OCI-LY7 (cell line): ENCODE measurements at regions not wholly inside any gene's neighbourhood (a gene's known extent, or its start where the extent isn't known, plus 50 kb on each side); places are given as distances from the start of the nearest gene placed in this dataset.

Experiments
- BruUV-seq: library from RNA; stranded (reverse); fragments of 400-500 nt; replicated peaks from 2 replicates; lab custom pipeline; 2021; lab: Mats Ljungman, UMichigan
- CTCF ChIA-PET: fragments of 300-600 bp; sonication (Branson Sonifier 250); formaldehyde crosslinking; loops from one replicate; lab custom pipeline; 2022; ENCODE audit warnings: antibody characterized with exemption; ENCODE audit not compliant: unreplicated experiment; lab: Charles Lee
- POLR2A ChIA-PET: fragments of 300-600 bp; sonication (Branson Sonifier 250); formaldehyde crosslinking; loops from one replicate; lab custom pipeline; 2022; ENCODE audit warnings: antibody characterized with exemption; lab: Charles Lee
- DNase-seq: peaks from one replicate; pipeline ENCODE4 v3.0.0-alpha.2; 2015; ENCODE audit warnings: low spot score
- H2AFZ ChIP-seq: fragments of 200-600 bp; sonication (generic), shearing (Covaris generic); 2 replicates; pipeline ENCODE4 v1.6.1; 2014; ENCODE audit warnings: mild to moderate bottlenecking, antibody characterized with exemption, low read length, moderate library complexity
- H3K27ac ChIP-seq: fragments of 200-600 bp; sonication (generic); 2 replicates; pipeline ENCODE4 v1.5.1; 2014; ENCODE audit warnings: mixed run types, low read depth, mild to moderate bottlenecking, moderate library complexity, low read length, inconsistent platforms; ENCODE audit not compliant: poor library complexity, severe bottlenecking
- H3K36me3 ChIP-seq: fragments of 200-600 bp; sonication (generic); 2 replicates; pipeline ENCODE4 v1.6.1; 2014; ENCODE audit warnings: mild to moderate bottlenecking, antibody characterized with exemption, low read length, moderate library complexity, mixed read lengths; ENCODE audit not compliant: insufficient read depth
- H3K4me1 ChIP-seq: fragments of 200-600 bp; sonication (generic); 2 replicates; pipeline ENCODE4 v1.5.1; 2014; ENCODE audit warnings: mild to moderate bottlenecking, low read length; ENCODE audit not compliant: insufficient read depth, poor library complexity, severe bottlenecking
- H3K4me2 ChIP-seq: fragments of 200-600 bp; sonication (generic); 2 replicates; pipeline ENCODE4 v1.6.1; 2014; ENCODE audit warnings: mild to moderate bottlenecking, low read length
- H3K4me3 ChIP-seq: fragments of 200-600 bp; sonication (generic); 2 replicates; pipeline ENCODE4 v1.5.1; 2014; ENCODE audit warnings: mild to moderate bottlenecking, low read depth, low read length; ENCODE audit not compliant: poor library complexity, severe bottlenecking
- H3K79me2 ChIP-seq: fragments of 200-600 bp; sonication (generic); 2 replicates; pipeline ENCODE4 v1.6.1; 2016; ENCODE audit warnings: low read depth, mild to moderate bottlenecking, low read length, moderate library complexity, mixed read lengths; ENCODE audit not compliant: insufficient read depth
- H3K9me2 ChIP-seq: fragments of 200-600 bp; sonication (generic); 2 replicates; pipeline ENCODE4 v1.6.1; 2016; ENCODE audit warnings: mild to moderate bottlenecking, low read length, mixed read lengths; ENCODE audit not compliant: insufficient read depth
- H3K9me3 ChIP-seq: fragments of 200-600 bp; sonication (generic); 2 replicates; pipeline ENCODE4 v1.6.1; 2014; ENCODE audit warnings: mild to moderate bottlenecking, mixed run types, low read length, mixed read lengths
- H4K20me1 ChIP-seq: fragments of 200-600 bp; sonication (generic); 2 replicates; pipeline ENCODE4 v1.6.1; 2014; ENCODE audit warnings: mild to moderate bottlenecking, antibody characterized with exemption, low read length, moderate library complexity, mixed read lengths; ENCODE audit not compliant: insufficient read depth
- EZH2phosphoT487 ChIP-seq: fragments of 200-600 bp; sonication (generic); IDR thresholded peaks from 2 replicates; pipeline ENCODE4 v1.6.1; 2018; ENCODE audit warnings: low read depth, borderline replicate concordance, mild to moderate bottlenecking, mixed run types, antibody characterized with exemption, low read length, moderate library complexity, mixed read lengths
- intact Hi-C: fragments of 100-400 bp; cut with micrococcal nuclease; formaldehyde crosslinking; loops from one replicate; pipeline ENCODE4 v1.10.0; 2022; ENCODE audit not compliant: unreplicated experiment
- TF ChIP-seq, protein P1 (sequence below): fragments of 200-600 bp; sonication (generic); conservative IDR thresholded peaks from 2 replicates; pipeline ENCODE4 v1.5.1; 2014; ENCODE audit warnings: mild to moderate bottlenecking, antibody characterized with exemption, low read length, moderate library complexity, mixed read lengths

DNA sequence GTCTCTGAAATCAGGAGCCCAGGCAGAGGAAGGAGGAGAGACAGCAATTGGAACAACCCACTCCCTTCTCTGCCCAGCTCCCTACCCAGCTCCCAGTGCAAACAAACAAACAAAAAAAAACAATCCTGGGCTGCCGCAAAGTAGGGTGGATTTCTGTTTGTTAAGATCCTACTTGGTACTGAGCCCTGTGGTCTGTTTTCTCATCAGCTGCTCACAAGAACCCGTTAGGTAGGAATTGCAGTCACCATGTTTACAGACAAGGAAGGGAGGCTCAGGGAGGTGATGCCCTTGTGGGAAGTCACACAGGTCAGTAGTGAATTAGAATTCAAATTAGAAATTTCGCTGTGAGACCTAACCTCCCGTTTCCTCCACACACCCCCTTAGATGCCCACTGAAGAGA lies 128.8 kb upstream of the RAD23B start:
- BruUV-seq: no TSS peak
- ChIA-PET POLR2A (no interaction called here), CTCF (interaction anchor here (0.5 kb wide), 1 partner anchor 22 kb away, joined by 3 read pairs; no protein-coding TSS in a partner anchor)
- intact Hi-C loops: no loop called here
- no peak overlapping the region for H3K4me2 ChIP-seq
- H3K27ac ChIP-seq: no peak overlapping the region
- no peak overlapping the region for H2AFZ ChIP-seq
- H3K36me3 ChIP-seq: no peaks in the 10 kb centered on the region
- H3K79me2 ChIP-seq: no peaks in the 10 kb centered on the region
- DNase-seq: no peak
- H4K20me1 ChIP-seq: no peaks in the 10 kb centered on the region
- no peak overlapping the region for H3K4me3 ChIP-seq
- no peaks in the 10 kb centered on the region for H3K4me1 ChIP-seq
- no peaks in the 10 kb centered on the region for H3K9me2 ChIP-seq
- H3K9me3 ChIP-seq: no peaks in the 10 kb centered on the region
- no peak for TF ChIP-seq EZH2phosphoT487
- TF ChIP-seq, protein P1, sequence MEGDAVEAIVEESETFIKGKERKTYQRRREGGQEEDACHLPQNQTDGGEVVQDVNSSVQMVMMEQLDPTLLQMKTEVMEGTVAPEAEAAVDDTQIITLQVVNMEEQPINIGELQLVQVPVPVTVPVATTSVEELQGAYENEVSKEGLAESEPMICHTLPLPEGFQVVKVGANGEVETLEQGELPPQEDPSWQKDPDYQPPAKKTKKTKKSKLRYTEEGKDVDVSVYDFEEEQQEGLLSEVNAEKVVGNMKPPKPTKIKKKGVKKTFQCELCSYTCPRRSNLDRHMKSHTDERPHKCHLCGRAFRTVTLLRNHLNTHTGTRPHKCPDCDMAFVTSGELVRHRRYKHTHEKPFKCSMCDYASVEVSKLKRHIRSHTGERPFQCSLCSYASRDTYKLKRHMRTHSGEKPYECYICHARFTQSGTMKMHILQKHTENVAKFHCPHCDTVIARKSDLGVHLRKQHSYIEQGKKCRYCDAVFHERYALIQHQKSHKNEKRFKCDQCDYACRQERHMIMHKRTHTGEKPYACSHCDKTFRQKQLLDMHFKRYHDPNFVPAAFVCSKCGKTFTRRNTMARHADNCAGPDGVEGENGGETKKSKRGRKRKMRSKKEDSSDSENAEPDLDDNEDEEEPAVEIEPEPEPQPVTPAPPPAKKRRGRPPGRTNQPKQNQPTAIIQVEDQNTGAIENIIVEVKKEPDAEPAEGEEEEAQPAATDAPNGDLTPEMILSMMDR: no peak

DNA sequence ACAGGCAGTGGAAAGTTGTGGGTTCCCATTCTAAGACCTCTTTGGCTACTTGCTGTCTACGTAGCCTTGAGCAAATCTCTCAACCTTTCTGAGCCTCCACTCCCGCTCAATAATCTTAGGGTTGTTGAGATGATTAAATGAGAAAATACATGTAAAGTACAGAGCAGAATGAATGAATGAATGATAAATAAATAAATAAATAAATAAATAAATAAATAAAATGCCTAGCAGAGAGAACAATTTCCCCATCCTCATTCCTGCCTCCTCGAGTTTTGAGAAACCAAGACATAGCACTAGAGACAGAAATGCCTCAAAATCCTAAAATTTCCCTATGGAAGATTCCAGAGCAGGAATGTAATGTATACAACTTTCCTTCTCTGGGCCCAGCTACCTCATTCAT lies 128.3 kb upstream of the RAD23B start:
- Histone ChIP-seq H3K4me1 (no peaks in the 10 kb centered on the region), H3K36me3 (no peaks in the 10 kb centered on the region), H3K27ac (no peak overlapping the region), H2AFZ (no peak overlapping the region), H4K20me1 (no peaks in the 10 kb centered on the region), H3K9me3 (no peaks in the 10 kb centered on the region), H3K79me2 (no peaks in the 10 kb centered on the region), H3K4me3 (no peak overlapping the region), H3K4me2 (no peak overlapping the region), H3K9me2 (no peaks in the 10 kb centered on the region)
- no peak for DNase-seq
- intact Hi-C loops: no loop called here
- TF ChIP-seq EZH2phosphoT487: no peak
- TF ChIP-seq, protein P1: no peak
- ChIA-PET CTCF (no interaction called here), POLR2A (no interaction called here)
- no TSS peak for BruUV-seq

DNA sequence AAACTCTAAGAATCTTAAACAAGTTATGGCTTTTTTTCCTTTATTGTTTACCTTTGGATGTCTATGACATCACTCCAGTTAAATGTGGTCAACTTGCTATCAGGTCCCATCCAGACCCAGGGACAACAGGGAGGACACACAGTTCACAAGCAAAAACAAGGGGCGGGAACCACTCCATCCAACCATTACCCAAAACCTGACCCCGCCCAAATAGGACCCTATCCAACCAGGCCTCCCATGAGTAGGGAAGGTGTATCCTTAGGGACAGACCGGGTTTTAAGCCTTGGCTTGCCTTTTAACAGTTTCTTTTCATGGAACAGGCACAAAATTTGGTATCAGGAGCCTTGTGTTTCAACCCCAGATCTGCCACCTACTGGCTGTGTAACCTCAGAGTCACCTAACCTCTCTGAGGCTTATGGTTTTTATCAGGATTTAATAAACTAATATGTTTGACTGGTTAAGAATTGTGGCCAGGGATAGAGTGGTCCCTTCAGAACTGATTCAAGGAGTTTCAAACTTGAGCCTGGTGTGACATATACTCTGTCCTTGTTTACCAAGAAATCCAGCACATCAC lies 127.7 kb upstream of the RAD23B start:
- no peaks in the 10 kb centered on the region for H3K36me3 ChIP-seq
- CTCF ChIA-PET: no interaction called here
- POLR2A ChIA-PET: no interaction called here
- no peak overlapping the region for H2AFZ ChIP-seq
- H3K79me2 ChIP-seq: no peaks in the 10 kb centered on the region
- TF ChIP-seq, protein P1: peak; percentile 52
- TF ChIP-seq EZH2phosphoT487: no peak
- no peaks in the 10 kb centered on the region for H3K9me3 ChIP-seq
- H3K27ac ChIP-seq: no peak overlapping the region
- intact Hi-C loops: no loop called here
- no peaks in the 10 kb centered on the region for H3K4me1 ChIP-seq
- H3K4me3 ChIP-seq: no peak overlapping the region
- H4K20me1 ChIP-seq: no peaks in the 10 kb centered on the region
- no peaks in the 10 kb centered on the region for H3K9me2 ChIP-seq
- H3K4me2 ChIP-seq: no peak overlapping the region
- DNase-seq: peak; percentile 3
- BruUV-seq: no TSS peak
